ENCODE measurements at regions not wholly inside any gene's neighbourhood (a gene's known extent, or its start where the extent isn't known, plus 50 kb on each side); places are given as distances from the start of the nearest gene placed in this dataset.

GRCh38 chr1:31498376-31499040, 77.8 kb upstream of the TINAGL1 start:
- TF ChIP-seq, protein P1, sequence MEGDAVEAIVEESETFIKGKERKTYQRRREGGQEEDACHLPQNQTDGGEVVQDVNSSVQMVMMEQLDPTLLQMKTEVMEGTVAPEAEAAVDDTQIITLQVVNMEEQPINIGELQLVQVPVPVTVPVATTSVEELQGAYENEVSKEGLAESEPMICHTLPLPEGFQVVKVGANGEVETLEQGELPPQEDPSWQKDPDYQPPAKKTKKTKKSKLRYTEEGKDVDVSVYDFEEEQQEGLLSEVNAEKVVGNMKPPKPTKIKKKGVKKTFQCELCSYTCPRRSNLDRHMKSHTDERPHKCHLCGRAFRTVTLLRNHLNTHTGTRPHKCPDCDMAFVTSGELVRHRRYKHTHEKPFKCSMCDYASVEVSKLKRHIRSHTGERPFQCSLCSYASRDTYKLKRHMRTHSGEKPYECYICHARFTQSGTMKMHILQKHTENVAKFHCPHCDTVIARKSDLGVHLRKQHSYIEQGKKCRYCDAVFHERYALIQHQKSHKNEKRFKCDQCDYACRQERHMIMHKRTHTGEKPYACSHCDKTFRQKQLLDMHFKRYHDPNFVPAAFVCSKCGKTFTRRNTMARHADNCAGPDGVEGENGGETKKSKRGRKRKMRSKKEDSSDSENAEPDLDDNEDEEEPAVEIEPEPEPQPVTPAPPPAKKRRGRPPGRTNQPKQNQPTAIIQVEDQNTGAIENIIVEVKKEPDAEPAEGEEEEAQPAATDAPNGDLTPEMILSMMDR (IDR thresholded peaks at IDR 0.05) = no peak
- TF ChIP-seq REST (IDR thresholded peaks at IDR 0.05; ENCODE audit: insufficient read depth in 1 of 2, low read depth in 2 of 2, low read length in 1 of 2) = no peak
- no peak for TF ChIP-seq POLR2AphosphoS5 (IDR thresholded peaks at IDR 0.05; ENCODE audit: low read depth, low read length)
- TF ChIP-seq TCF7L2 (IDR thresholded peaks at IDR 0.05; ENCODE audit: low read depth, low read length) = no peak
- TF ChIP-seq SIN3A (IDR thresholded peaks at IDR 0.05; ENCODE audit: borderline replicate concordance, insufficient read depth, low read depth, low read length) = no peak

All from Panc1 (cell line).